WERI-Rb-1 (cell line): ENCODE measurements at regions not wholly inside any gene's neighbourhood (a gene's known extent, or its start where the extent isn't known, plus 50 kb on each side); places are given as distances from the start of the nearest gene placed in this dataset.
"Not testable (repeated sequence)": the region's sequence is repeated elsewhere in the genome, so short reads cannot be mapped to it uniquely, and the experiment has no call there.

Source experiments
- DNase-seq: peaks from one replicate; pipeline ENCODE4 v3.0.0-alpha.2; 2020
- H3K27ac ChIP-seq: fragments of 250-450 bp; sonication (Bioruptor Pico); 2 replicates; pipeline ENCODE4 v1.5.1; 2020; ENCODE audit warnings: mild to moderate bottlenecking, moderate library complexity
- H3K27me3 ChIP-seq: fragments of 250-450 bp; sonication (Bioruptor Pico); 2 replicates; pipeline ENCODE4 v1.5.1; 2021; ENCODE audit warnings: mild to moderate bottlenecking, low read depth, moderate library complexity; ENCODE audit not compliant: insufficient read depth, severe bottlenecking
- H3K36me3 ChIP-seq: fragments of 250-450 bp; sonication (Bioruptor Pico); 2 replicates; pipeline ENCODE4 v1.5.1; 2020; ENCODE audit warnings: mild to moderate bottlenecking, moderate library complexity
- H3K4me3 ChIP-seq: 2 replicates; pipeline ENCODE4 v1.5.1; 2011; ENCODE audit warnings: low read depth, mild to moderate bottlenecking, control low read depth, low read length
- H3K9me3 ChIP-seq: fragments of 250-450 bp; sonication (Bioruptor Pico); 2 replicates; pipeline ENCODE4 v1.5.1; 2021; ENCODE audit warnings: mild to moderate bottlenecking, moderate library complexity; ENCODE audit not compliant: severe bottlenecking
- TF ChIP-seq, protein P1 (sequence below): IDR thresholded peaks from 2 replicates; pipeline ENCODE4 v1.5.1; 2011; ENCODE audit warnings: low read depth, mild to moderate bottlenecking, control low read depth, inconsistent platforms, low read length

DNA sequence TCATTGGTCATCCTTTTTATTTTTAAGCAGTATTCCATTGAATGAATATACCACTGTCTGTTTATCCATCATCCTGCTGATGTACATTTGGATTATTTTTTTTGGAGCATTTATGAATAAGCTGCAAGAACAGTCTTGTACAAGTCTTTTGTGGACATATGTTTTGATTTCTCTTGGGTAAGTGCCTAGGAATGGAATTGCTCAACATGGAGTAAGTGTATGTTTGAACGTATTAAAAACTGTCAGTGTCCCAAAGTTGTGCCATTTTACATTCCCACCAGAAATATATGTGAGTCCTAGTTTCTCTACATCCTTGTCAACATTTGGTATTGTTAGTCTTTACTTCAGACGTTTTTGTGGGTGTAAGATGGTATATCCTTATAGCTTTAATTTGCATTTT, 287.0 kb upstream of the POF1B start:
- H3K27ac ChIP-seq, result no peak overlapping the region
- no peak for DNase-seq
- TF ChIP-seq, protein P1, sequence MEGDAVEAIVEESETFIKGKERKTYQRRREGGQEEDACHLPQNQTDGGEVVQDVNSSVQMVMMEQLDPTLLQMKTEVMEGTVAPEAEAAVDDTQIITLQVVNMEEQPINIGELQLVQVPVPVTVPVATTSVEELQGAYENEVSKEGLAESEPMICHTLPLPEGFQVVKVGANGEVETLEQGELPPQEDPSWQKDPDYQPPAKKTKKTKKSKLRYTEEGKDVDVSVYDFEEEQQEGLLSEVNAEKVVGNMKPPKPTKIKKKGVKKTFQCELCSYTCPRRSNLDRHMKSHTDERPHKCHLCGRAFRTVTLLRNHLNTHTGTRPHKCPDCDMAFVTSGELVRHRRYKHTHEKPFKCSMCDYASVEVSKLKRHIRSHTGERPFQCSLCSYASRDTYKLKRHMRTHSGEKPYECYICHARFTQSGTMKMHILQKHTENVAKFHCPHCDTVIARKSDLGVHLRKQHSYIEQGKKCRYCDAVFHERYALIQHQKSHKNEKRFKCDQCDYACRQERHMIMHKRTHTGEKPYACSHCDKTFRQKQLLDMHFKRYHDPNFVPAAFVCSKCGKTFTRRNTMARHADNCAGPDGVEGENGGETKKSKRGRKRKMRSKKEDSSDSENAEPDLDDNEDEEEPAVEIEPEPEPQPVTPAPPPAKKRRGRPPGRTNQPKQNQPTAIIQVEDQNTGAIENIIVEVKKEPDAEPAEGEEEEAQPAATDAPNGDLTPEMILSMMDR, result no peak
- H3K9me3 ChIP-seq, result no peaks in the 10 kb centered on the region
- H3K27me3 ChIP-seq, result no peaks in the 10 kb centered on the region
- no peaks in the 10 kb centered on the region for H3K36me3 ChIP-seq
- H3K4me3 ChIP-seq, result no peak overlapping the region

DNA sequence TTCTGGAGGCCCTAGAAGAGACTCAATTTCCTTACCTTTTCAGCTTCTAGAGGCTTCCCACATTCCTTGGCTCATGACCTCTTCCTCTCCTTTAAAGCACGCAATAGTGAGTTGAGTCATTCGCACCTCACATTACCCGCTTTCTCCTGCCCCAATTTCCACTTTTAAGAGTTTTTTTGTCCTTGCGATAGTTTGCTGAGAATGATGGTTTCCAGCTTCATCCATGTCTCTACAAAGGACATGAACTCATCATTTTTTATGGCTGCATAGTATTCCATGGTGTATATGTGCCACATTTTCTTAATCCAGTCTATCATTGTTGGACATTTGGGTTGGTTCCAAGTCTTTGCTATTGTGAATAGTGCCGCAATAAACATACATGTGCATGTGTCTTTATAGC, 284.5 kb upstream of the POF1B start:
- H3K36me3 ChIP-seq, DNase-seq, H3K27ac ChIP-seq, H3K4me3 ChIP-seq, H3K9me3 ChIP-seq, H3K27me3 ChIP-seq: not testable (repeated sequence)

DNA sequence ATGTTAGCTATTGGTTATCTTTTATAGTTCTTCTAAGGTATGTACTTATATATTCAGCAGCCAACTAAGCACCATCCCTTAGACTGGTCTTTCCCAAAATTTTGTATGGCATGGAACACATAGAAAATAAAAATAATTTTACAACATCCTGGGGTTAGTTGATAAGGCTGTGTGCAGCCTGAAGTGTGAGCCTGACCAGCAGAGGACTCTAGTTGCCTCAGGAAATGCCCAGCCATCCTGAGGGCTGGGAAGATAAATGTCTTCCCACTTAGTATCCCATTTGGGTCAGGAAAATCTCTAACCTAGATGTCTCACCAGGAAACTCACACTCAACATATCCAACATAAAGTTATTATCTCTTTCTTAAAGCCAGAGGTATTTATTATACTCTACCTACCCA, 251.4 kb upstream of the POF1B start:
- no peak for DNase-seq
- Histone ChIP-seq H3K4me3 (no peak overlapping the region), H3K27ac (no peak overlapping the region), H3K9me3 (no peaks in the 10 kb centered on the region), H3K36me3 (no peaks in the 10 kb centered on the region), H3K27me3 (peaks cover 31% of the 10 kb centered on the region)
- TF ChIP-seq, protein P1, result no peak

DNA sequence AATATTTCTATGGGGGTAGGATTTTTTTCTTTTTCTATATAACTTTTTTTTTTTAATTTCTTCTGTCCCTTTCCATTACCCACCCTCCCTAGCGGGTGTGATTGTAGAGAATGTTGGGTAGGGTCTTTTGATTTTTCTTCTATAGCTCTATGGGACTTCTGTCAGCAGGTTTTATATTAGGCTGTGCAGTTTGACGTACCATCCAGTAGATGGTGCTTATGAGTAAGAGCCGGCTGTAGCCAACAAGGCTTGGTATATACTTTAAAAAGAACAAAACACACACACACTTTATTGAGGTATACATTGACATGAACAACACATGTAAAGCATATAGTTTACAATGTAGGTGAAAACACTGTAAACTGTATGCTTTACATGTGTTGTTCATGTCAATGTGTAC, 247.9 kb upstream of the POF1B start:
- Histone ChIP-seq H3K27me3 (peaks cover 33% of the 10 kb centered on the region), H3K36me3 (no peaks in the 10 kb centered on the region), H3K4me3 (no peak overlapping the region), H3K27ac (no peak overlapping the region), H3K9me3 (no peaks in the 10 kb centered on the region)
- no peak for DNase-seq
- TF ChIP-seq, protein P1, result no peak

DNA sequence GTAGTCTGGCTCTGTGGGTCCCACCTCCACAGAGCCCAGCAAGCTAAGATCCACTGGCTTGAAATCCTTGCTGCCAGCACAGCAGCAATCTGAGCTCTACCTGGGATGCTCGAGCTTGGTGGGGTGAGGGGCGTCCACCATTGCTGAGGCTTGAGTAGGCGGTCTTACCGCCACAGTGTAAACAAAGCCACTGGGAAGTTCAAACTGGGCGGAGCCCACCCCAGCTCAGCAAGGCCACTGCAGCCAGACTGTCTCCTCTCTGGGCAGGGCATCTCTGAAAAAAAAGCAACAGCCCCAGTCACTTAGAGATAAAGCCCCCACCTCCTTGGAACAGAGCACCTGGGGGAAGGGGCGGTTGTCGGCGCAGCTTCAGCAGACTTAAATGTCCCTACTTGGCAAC, 243.2 kb upstream of the POF1B start:
- peaks cover 38% of the 10 kb centered on the region for H3K27me3 ChIP-seq
- H3K4me3 ChIP-seq, result no peak overlapping the region
- H3K27ac ChIP-seq, result no peak overlapping the region
- TF ChIP-seq, protein P1, result no peak
- no peaks in the 10 kb centered on the region for H3K36me3 ChIP-seq
- no peaks in the 10 kb centered on the region for H3K9me3 ChIP-seq
- DNase-seq, result no peak

DNA sequence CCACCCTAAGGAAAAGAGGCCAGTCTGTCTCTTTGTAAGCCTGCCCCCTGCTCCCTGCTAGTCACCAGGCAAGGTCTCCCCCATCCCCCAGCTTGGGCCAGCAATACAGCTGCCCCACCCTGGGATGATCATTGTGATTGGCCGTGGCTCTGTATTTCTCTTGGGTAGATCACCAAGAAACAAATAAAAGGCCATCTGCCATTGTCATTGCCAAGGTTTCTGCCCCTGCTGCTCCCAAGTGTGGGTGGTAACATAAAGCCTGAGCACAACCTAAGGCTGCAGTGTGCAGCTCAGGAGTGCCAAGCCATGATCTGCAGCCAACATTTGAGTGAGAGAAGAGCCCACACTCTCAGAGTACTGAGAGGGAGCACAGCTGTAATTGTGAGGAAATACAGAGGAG, 241.0 kb upstream of the POF1B start:
- H3K27ac ChIP-seq, result no peak overlapping the region
- no peak for DNase-seq
- H3K9me3 ChIP-seq, result no peaks in the 10 kb centered on the region
- H3K36me3 ChIP-seq, result no peaks in the 10 kb centered on the region
- H3K4me3 ChIP-seq, result no peak overlapping the region
- TF ChIP-seq, protein P1, result no peak
- peaks cover 29% of the 10 kb centered on the region for H3K27me3 ChIP-seq
